DMS153 treated with DMSO at 0.1 percent for 48 hours (cell line): ENCODE measurements at regions not wholly inside any gene's neighbourhood (a gene's known extent, or its start where the extent isn't known, plus 50 kb on each side); places are given as distances from the start of the nearest gene placed in this dataset.
"Not testable (repeated sequence)": the region's sequence is repeated elsewhere in the genome, so short reads cannot be mapped to it uniquely, and the experiment has no call there.

Experiments used
- DNase-seq: peaks from one replicate; lab custom pipeline; 2025; ENCODE audit not compliant: unreplicated experiment; lab: John Stamatoyannopoulos, UW

DNA sequence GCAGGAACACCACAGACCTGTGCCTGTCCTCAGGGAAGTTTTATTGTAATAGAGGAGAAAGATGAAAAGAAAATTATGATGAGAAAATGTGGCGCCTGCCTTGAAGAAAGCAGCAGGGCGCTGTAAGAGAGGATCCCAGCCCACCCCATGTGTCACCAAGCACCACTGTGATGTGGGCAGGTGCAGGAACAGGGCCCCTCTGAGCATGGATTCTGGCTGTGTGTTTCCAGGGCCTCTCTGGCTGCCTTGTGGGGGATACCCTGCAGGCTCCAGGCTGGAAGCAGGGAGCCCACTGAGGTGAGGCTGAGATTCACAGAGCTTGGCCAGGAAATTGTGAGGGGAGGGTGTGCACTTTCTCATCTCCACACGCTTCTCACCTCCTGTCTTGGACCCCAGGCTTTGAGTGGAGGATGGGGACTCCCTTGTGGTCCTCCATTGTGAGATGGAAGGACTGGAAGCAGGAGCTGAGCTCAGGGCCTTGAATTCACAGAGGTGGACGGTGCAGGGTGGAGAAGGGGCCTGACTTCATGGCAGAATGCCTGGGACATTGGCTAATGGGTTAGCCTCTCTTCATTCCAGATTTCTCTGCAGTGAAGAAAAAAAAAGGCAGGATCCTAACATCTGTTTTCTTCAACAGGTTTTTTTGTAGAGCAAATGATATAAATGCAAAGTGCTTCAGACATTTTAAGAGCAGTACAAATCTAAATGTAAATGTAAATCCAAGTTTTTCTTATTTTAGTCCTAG, 246.6 kb upstream of the B3GAT1 start:
- no peak for DNase-seq

DNA sequence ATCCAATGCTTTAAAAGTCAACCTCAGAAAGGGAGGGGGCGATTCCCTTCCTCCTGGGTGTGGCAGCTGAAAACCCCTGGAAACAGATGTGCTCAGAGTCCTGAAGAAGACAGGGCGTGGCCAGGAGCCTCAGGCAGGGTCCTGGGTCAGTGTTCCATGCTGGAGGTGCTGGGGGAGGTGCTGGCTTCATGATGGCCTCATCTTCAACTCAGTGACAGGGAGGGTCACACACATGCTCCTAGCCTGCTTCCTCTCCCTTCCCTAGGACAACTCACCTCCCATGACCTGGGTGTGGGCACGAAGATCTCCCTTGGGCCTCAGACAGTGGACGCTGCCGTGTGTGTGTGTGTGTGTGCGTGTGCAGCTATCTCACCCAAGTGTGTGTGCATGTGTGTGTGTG, 245.6 kb upstream of the B3GAT1 start:
- DNase-seq: no peak

DNA sequence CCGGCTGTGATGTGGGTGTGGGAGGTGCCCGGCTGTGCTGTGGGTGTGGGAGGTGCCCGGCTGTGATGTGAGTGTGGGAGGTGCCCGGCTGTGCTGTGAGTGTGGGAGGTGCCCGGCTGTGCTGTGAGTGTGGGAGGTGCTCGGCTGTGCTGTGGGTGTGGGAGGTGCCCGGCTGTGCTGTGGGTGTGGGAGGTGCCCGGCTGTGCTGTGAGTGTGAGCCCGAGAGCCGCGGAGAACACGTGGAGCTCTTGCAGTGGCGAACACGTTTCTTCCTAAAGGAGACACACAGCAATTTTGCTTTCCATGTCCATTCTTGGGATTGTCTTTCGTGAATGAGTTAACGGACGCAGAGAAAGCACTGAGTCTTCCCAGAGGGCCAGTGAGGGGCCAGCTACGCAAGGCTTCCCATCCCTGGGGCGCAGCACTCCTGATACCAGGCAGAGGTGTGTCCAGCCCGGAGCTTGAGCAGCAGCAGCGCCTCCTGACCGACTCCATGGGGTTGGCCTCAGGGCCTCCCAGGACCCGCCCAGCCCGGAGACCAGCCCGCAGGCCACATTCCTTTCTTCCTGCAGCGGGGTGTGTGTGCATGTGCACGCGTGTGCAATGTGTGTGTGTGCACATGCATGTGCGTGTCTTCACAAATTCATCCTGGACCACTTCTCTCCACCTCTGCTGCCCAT, 245.0 kb upstream of the B3GAT1 start:
- no peak for DNase-seq

GRCh38 chr11:134656086-134656840, 244.2 kb upstream of the B3GAT1 start:
- not testable (repeated sequence) for DNase-seq

DNA sequence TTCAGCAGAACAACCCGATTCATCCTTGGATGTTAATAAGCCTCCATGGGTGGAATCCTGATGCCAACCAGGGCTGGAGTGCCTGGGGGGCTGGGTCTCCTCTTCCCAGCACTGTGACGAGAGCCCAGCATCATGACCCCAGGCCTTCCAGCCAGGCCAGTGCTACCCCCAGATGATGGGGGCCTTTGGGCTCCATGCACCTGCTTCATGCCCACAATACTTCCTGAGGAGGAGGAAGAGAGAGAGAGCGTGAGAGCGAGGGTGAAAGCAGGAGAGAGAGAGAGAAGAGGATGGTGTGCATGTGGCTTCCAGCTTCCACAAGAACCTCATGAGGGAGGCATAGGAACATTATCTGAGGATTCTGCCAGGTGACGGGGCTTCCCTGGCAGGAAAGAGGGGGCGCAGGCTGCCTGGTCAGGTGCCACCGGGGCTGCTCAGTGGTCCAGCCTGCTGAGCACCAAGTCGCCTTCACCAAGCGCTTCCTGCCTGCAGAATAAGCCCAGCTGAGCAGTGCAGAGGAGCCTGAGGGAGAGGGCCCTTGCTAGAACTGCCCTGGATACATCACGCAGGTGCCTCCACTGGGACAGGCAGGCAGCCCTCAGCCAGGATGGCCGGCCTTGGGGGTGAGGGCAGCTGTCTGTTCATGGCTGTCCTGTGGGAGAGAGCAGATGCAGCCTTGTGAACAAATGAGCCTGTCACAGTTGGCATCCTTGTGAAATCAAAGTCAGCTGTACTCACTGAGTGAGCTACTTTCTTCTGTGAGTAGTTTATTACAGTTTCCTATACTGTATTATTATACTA, 243.3 kb upstream of the B3GAT1 start:
- no peak for DNase-seq

- DNase-seq: no peak
These were observed 242.3 kb upstream of the B3GAT1 start for GRCh38 chr11:134654161-134654915.

DNA sequence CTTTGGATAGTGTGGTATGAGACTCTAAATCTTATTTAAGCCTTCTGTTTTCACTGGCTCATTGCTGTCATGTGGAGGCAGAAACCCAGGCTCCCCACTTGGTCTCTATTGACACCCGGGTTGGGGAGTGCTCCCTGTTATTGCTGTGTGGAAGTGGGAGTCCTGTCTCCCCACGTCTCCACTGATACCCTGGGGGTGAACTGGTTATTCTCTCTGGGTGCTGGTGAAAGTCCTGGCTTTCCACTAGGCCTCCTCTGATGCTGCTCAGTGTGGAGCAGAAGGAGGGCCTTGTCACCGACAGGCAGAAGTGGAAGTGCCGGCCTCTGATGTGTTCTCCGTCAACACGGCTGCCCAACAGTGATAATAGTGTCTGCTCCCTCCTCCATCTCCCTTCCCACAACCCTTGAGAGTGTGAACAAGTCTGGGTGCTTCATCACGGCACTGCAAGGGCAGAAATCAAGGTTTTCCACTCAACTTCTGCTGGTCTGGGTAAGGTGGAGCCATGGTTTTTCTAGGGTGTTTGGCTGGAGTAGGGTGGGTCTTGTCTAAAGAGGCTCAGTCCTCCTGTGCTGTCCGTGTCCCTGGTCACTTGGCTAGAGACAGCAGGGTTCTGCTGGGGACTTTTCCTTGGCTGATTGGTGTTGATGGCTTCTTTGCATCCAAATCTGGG, 240.7 kb upstream of the B3GAT1 start:
- no peak for DNase-seq

DNA sequence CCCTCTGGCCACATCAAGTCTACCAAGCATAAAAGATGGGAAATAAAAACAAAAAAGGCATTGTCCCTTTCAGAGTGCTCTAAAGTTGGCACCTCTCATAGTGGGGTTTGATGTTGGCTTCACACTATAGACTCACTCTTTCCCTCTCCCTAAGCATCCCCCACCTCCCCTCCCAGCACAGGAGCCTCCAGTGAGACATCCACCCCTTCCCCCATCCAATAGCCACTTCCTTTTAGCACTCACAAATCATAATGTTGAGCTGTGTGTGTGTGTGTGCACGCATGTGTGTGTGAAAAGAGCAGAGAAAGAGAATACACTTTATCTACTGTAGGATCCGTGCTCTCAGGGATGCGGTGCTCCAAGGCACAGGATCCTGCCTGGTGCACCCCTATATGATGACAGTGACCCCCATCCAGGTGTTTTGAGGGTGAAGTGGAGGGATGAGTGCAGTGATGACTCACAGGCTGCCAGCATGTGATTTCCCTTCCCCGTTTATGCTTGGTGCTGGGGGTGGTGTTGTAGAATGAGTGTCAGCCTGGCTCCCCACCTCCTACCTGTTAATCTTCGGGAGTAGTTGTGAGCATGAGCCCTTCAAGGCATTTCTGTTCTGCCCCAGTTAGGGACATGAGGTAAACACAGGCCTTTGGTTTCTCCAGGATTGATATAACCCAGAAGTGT, 235.2 kb upstream of the B3GAT1 start:
- no peak for DNase-seq

GRCh38 chr11:134646561-134646960, 234.5 kb upstream of the B3GAT1 start:
- DNase-seq: no peak

GRCh38 chr11:134645576-134645975, 233.5 kb upstream of the B3GAT1 start:
- DNase-seq: no peak

DNA sequence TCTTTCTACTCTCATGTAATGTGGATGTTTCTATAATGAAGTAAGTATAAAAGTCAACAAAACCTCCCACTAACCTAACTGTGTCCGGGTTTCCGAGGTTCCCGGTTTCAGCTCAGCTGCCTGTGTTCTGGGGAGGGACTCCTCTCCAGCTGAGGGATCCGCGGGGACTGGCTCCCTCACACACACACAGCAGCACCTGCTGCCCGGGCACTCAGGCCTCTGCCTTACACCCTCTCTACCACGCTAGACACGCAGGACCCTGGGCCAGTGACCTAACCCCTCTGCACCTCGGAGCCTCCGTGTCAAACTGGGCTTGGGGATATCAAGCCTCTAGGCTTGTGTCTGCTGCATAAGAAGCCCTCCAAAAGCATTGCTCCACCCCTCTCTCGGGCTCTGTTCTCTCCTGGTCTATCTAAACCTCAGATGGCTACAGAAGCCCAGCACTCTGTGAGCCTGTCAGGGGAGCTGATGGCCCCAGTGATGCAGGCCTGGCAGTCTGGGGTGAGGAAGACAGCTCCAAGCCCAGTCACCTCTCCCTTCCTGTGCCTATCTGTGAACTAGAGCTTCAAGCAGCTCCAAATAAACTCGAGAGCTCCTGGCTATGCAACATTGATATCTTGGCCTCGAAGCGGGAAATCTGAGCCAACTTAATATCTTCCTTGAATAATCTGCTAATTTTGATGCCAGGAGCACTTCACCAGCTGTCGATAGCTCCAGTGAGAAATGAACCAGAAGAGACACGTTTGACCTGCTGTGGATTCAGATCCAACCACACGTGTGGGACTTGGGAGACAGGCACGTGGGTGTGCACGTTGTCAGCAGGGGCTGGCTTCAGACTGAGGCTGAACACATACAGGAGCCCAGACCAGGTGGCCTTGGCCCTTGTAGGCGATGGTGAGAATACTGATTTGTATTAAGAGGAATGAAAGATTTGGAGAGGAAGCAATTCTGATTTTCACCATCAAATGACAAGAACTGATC, 232.7 kb upstream of the B3GAT1 start:
- DNase-seq: no peak

GRCh38 chr11:134643115-134644012, 231.3 kb upstream of the B3GAT1 start:
- no peak for DNase-seq

- DNase-seq: no peak
These were observed 230.2 kb upstream of the B3GAT1 start for GRCh38 chr11:134642206-134642605.

DNA sequence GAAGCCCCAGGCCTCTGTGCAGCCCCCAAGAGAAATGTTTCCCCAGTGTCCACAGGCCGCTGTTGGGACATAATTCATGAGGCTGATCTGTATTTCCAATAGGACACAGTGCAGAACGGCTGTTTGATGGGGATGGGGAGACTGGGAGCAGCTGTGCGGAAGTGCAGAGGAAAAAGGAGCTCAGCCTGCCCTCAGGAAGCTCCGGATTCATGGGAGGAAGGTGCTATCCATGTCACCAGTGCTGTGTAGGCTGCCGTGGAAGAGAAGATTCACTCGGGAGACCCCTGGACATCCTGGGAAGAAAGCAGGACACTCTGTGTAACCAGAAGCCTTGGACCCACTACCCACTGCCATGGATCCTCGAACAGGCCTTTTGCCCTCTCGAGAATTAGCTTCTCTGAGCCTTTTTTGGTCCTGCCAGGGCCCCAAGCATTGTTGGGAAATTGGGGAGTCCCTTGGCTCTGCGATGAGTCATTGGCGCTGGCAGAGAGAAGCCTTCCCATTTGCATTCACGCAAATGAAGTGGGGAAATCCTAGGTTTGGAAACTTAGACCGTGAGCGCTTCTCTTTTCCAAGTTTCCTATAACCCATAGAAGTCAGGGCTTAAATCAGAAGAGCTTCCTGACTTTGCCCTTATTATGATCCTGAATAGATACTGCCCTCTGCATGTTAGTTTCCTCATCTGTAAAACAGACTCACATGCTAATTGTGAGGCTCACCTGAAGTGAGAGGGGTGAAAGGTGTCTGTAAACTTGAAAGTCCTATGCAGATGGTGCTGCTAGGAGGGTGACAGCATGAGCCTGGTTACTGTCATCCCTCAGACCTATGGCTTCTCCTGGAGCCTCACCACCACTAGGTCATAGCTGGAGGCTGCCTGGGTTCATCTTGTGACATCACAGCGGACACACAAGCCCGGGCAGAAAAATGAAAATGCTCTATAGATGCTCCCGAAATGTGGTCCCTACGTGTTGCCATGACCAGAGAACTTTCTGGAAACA, 229.2 kb upstream of the B3GAT1 start:
- no peak for DNase-seq

GRCh38 chr11:134640536-134640935, 228.5 kb upstream of the B3GAT1 start:
- no peak for DNase-seq
